ENCODE measurements at regions not wholly inside any gene's neighbourhood (a gene's known extent, or its start where the extent isn't known, plus 50 kb on each side); places are given as distances from the start of the nearest gene placed in this dataset.

DNA sequence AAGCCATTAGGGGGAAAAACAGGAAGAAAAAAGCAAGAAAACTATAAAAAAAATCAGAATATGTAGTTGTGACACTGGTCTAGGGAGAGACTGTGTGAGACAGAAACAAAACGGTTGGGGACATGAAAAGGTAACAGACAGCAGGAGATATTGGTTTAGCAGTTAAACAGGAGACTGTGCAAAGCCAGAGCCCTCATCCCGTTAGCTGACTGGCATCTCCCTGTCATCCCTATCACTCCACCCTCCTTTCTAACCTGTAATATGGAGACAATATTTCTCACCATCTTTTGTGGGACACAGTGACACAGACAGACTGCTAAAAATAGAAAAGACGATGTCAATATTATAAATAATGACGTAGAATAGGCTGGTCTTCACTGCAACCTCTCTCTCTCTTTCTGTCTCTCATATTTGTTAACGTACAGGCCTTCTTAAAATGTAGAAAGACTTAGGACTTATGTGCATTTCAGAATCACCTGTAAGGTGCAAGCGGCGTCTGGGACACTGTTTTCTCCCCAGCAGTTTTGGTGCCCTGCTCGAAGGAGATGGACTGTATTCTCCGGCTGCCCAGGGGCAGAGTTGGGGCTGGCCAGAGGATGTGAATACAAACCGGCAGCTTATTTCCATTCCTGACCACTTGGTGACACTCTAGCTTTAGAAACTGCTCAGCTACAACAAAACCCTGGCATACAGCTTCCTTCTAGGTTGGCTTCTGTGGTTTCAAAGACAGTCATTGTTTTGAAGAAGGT lies 190.6 kb downstream of the MAT2B start:
- H3K36me3 ChIP-seq (ENCODE audit: control insufficient read depth, insufficient read depth, low read length), result no peaks in the 10 kb centered on the region
- TF ChIP-seq, protein P1, sequence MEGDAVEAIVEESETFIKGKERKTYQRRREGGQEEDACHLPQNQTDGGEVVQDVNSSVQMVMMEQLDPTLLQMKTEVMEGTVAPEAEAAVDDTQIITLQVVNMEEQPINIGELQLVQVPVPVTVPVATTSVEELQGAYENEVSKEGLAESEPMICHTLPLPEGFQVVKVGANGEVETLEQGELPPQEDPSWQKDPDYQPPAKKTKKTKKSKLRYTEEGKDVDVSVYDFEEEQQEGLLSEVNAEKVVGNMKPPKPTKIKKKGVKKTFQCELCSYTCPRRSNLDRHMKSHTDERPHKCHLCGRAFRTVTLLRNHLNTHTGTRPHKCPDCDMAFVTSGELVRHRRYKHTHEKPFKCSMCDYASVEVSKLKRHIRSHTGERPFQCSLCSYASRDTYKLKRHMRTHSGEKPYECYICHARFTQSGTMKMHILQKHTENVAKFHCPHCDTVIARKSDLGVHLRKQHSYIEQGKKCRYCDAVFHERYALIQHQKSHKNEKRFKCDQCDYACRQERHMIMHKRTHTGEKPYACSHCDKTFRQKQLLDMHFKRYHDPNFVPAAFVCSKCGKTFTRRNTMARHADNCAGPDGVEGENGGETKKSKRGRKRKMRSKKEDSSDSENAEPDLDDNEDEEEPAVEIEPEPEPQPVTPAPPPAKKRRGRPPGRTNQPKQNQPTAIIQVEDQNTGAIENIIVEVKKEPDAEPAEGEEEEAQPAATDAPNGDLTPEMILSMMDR (IDR thresholded peaks at IDR 0.05; ENCODE audit: insufficient read depth, low read length, poor library complexity, severe bottlenecking), result peak; percentile 74
- DNase-seq (ENCODE audit: extremely low read depth, insufficient read length), result peak; percentile 5
- H3K4me3 ChIP-seq (replicated peaks; ENCODE audit: low read depth, low read length), result no peak overlapping the region
- H3K27me3 ChIP-seq (replicated peaks; ENCODE audit: control insufficient read depth, insufficient read depth, low read length), result no peaks in the 10 kb centered on the region

- TF ChIP-seq, protein P1 (IDR thresholded peaks at IDR 0.05; ENCODE audit: insufficient read depth, low read length, poor library complexity, severe bottlenecking), result no peak
- DNase-seq (ENCODE audit: extremely low read depth, insufficient read length), result no peak
- Histone ChIP-seq H3K27me3 (replicated peaks; ENCODE audit: control insufficient read depth, insufficient read depth, low read length) (no peaks in the 10 kb centered on the region), H3K36me3 (ENCODE audit: control insufficient read depth, insufficient read depth, low read length) (no peaks in the 10 kb centered on the region), H3K4me3 (replicated peaks; ENCODE audit: low read depth, low read length) (no peak overlapping the region)
Observed at GRCh38 chr5:163696579-163696887, 191.1 kb downstream of the MAT2B start.

DNA sequence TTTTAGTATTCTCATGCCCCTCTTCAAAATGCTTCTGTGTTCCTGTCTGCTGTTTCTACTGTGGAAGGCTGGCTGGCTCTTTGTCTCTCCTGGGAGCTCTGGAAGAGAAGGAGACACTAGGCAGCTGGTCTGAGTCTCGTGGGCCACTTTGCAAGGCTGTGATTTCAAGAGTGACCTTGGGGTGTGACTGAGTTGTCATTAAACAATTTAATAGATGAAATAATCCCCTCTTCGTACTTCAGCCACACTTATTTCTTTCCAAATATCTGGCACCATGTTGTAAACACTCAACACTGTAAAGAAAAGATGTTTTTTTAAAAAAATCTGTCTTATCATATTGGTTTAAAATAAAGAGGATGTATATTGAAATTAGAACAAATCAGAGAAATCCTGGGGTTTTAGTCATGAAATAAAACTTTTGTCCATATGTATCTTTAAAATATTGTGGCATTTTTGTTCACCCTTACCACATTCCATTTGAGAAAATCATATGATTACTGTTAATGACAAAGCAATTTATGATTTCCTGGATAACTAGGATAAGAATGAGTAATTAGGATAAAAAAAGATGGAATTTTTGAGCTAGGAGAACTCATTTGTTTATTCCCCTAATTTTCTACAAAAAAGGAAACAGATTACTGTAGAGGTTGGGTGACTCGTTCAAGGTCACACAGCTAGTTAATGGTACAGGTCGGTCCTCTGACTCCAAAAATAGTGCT lies 200.8 kb downstream of the MAT2B start:
- H3K27me3 ChIP-seq (replicated peaks; ENCODE audit: control insufficient read depth, insufficient read depth, low read length), result no peaks in the 10 kb centered on the region
- no peak for DNase-seq (ENCODE audit: extremely low read depth, insufficient read length)
- H3K36me3 ChIP-seq (ENCODE audit: control insufficient read depth, insufficient read depth, low read length), result no peaks in the 10 kb centered on the region
- H3K4me3 ChIP-seq (replicated peaks; ENCODE audit: low read depth, low read length), result no peak overlapping the region
- TF ChIP-seq, protein P1 (IDR thresholded peaks at IDR 0.05; ENCODE audit: insufficient read depth, low read length, poor library complexity, severe bottlenecking), result no peak

GRCh38 chr5:163712011-163712410 lies 206.6 kb downstream of the MAT2B start:
- no peaks in the 10 kb centered on the region for H3K27me3 ChIP-seq (replicated peaks; ENCODE audit: control insufficient read depth, insufficient read depth, low read length)
- no peak overlapping the region for H3K4me3 ChIP-seq (replicated peaks; ENCODE audit: low read depth, low read length)
- DNase-seq (ENCODE audit: extremely low read depth, insufficient read length), result no peak
- TF ChIP-seq, protein P1 (IDR thresholded peaks at IDR 0.05; ENCODE audit: insufficient read depth, low read length, poor library complexity, severe bottlenecking), result no peak
- H3K36me3 ChIP-seq (ENCODE audit: control insufficient read depth, insufficient read depth, low read length), result no peaks in the 10 kb centered on the region

DNA sequence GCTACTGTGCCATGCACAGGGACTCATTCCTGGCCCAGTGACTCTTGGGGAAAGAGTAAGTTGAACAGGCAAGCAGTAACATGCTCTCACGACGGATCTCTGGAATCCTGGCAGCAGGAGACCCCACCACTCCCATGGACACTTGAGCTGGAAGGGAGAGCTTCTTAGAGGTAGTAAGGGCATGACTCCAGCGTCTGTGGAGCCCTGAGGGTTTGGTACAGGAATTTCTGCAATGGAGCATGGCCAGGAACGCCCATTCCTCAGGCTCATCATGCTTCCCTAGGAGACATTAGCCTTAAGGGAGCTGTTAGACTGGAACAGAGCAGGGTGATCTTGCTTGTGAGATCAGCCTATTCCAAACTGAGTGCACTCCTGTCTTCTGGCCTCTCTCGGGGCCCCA lies 212.9 kb downstream of the MAT2B start:
- no peak for DNase-seq (ENCODE audit: extremely low read depth, insufficient read length)
- H3K36me3 ChIP-seq (ENCODE audit: control insufficient read depth, insufficient read depth, low read length), result no peaks in the 10 kb centered on the region
- H3K27me3 ChIP-seq (replicated peaks; ENCODE audit: control insufficient read depth, insufficient read depth, low read length), result no peaks in the 10 kb centered on the region
- TF ChIP-seq, protein P1 (IDR thresholded peaks at IDR 0.05; ENCODE audit: insufficient read depth, low read length, poor library complexity, severe bottlenecking), result no peak
- no peak overlapping the region for H3K4me3 ChIP-seq (replicated peaks; ENCODE audit: low read depth, low read length)
